ENCODE measurements at regions not wholly inside any gene's neighbourhood (a gene's known extent, or its start where the extent isn't known, plus 50 kb on each side); places are given as distances from the start of the nearest gene placed in this dataset.

DNA sequence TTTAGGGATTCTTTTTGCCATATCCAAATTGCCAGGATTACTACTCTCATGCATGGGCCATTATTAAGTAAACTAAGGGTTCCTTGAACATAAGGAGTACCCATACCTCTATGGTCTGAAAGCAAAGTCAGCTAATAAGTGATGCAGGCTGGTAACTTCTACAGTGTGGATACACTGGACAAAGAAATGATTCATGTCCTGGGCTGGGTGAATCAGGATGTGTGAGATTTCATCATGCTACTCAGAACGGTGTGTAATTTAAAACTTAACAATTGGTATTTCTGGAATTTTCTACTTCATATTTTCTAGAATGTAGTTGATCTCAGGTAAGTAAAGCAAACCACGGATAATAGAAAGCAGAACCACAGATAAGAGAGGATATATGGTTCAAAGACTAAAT, 428.8 kb downstream of the CHSY3 start:
- H3K27me3 ChIP-seq: no peaks in the 10 kb centered on the region
- H3K4me1 ChIP-seq: no peaks in the 10 kb centered on the region
- intact Hi-C loops (cut with DNase I): no loop called here
- H3K27ac ChIP-seq: no peak overlapping the region
- no peaks in the 10 kb centered on the region for H3K36me3 ChIP-seq
- H3K4me3 ChIP-seq: no peak overlapping the region
- no peak overlapping the region for H3K9ac ChIP-seq (ENCODE audit: low read depth in 2 of 2, low read length in 2 of 2)
- H3K9me3 ChIP-seq: no peaks in the 10 kb centered on the region
- no peak for DNase-seq
- TF ChIP-seq, protein P1, sequence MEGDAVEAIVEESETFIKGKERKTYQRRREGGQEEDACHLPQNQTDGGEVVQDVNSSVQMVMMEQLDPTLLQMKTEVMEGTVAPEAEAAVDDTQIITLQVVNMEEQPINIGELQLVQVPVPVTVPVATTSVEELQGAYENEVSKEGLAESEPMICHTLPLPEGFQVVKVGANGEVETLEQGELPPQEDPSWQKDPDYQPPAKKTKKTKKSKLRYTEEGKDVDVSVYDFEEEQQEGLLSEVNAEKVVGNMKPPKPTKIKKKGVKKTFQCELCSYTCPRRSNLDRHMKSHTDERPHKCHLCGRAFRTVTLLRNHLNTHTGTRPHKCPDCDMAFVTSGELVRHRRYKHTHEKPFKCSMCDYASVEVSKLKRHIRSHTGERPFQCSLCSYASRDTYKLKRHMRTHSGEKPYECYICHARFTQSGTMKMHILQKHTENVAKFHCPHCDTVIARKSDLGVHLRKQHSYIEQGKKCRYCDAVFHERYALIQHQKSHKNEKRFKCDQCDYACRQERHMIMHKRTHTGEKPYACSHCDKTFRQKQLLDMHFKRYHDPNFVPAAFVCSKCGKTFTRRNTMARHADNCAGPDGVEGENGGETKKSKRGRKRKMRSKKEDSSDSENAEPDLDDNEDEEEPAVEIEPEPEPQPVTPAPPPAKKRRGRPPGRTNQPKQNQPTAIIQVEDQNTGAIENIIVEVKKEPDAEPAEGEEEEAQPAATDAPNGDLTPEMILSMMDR (IDR thresholded peaks at IDR 0.05): no peak

DNA sequence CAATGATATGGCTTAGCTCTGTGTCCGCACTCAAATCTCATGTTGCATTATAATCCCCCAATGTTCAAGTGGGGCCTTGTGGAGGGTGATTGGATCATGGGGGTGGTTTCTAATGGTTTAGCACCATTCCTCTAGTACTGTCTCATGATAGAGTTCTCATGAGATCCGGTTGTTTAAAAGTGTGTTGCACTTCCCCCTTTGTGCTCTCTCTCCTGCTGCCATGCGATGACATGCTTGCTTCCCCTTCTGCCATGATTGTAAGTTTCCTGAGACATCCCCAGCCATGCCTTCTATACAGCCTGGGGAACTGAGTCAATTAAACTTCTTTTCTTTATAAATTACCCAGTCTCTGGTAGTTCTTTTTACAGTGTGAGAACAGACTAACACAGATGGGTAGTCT, 427.1 kb downstream of the CHSY3 start:
- Histone ChIP-seq H3K9ac (ENCODE audit: low read depth in 2 of 2, low read length in 2 of 2) (no peak overlapping the region), H3K4me1 (no peaks in the 10 kb centered on the region), H3K4me3 (no peak overlapping the region), H3K9me3 (no peaks in the 10 kb centered on the region), H3K27me3 (no peaks in the 10 kb centered on the region), H3K36me3 (no peaks in the 10 kb centered on the region), H3K27ac (no peak overlapping the region)
- no peak for DNase-seq
- TF ChIP-seq, protein P1 (IDR thresholded peaks at IDR 0.05): no peak
- intact Hi-C loops (cut with DNase I): no loop called here

DNA sequence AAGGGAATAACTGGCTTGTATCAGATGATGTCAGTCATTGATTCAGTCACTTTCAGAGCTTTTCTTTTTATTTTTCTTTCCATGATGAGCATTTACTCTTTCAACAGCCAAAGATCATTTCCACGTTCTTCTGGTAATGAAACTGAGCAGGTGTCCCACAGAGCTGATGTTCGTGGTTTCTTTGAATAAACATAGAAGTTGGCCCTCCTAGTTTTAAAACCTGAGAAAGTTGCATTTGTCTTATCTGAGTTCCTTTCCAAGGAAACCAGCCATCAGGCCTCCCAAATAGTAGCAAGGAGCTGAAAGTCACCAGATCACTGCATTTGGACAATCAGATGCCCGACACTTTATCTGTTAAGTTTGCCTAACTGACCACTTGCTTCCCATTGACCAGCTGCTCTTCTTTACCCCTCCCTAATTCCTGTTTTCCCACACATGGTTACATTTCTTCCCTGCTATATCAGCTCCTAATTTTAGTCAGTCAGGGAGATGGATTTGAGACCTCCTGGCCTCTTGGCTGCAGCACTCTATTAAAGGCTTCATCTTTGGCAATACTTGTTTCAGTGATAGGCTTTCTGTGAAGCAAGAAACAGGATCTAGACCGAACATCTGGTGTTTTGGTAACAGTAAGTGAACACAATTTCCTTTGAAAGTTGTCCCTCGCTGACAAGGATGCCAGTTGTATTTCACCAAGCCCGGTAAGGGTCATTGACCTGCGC, 420.8 kb downstream of the CHSY3 start:
- Histone ChIP-seq H3K27me3 (no peaks in the 10 kb centered on the region), H3K9ac (ENCODE audit: low read depth in 2 of 2, low read length in 2 of 2) (no peak overlapping the region)

DNA sequence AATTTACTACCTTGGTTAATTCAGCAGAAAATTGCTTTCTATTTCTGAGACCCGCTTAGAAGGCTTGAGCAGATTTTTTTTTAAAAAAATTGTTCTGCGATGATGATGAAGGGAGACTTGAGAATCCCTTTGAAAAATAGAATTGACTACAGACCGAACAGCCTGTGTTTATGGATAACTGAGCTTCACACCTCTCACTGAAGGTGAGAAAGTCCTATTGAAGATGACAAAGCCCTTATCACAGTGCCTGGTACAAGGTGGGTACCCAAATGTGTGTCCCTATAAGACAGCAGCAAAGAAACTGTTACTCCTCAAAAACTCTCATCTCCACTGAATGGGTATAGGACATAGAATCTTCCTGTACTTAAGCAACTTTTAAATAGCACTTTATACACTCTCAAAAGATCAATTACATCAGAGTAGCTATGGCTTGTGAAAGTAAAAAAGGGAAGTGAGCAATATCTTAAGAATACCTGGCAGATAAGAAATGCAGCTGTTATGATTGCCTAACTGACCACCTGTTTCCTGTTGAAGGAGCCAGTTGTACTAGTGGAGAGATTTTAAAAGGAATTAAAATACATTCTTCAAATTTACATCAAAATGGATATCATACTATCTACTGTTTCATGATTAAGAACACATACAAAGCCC, 419.7 kb downstream of the CHSY3 start:
- TF ChIP-seq, protein P1 (IDR thresholded peaks at IDR 0.05): no peak
- no peaks in the 10 kb centered on the region for H3K4me1 ChIP-seq
- H3K27me3 ChIP-seq: no peaks in the 10 kb centered on the region
- H3K9me3 ChIP-seq: no peaks in the 10 kb centered on the region
- H3K27ac ChIP-seq: no peak overlapping the region
- no peaks in the 10 kb centered on the region for H3K36me3 ChIP-seq
- H3K9ac ChIP-seq (ENCODE audit: low read depth in 2 of 2, low read length in 2 of 2): no peak overlapping the region
- H3K4me3 ChIP-seq: no peak overlapping the region
- intact Hi-C loops (cut with DNase I): no loop called here
- no peak for DNase-seq

More for the DNA sequence above, 420.8 kb downstream of the CHSY3 start:
- H3K4me3 ChIP-seq: no peak overlapping the region
- intact Hi-C loops (cut with DNase I): no loop called here
- TF ChIP-seq, protein P1 (IDR thresholded peaks at IDR 0.05): no peak
- H3K4me1 ChIP-seq: no peaks in the 10 kb centered on the region
- no peaks in the 10 kb centered on the region for H3K9me3 ChIP-seq
- DNase-seq: no peak
- H3K36me3 ChIP-seq: no peaks in the 10 kb centered on the region
- H3K27ac ChIP-seq: no peak overlapping the region

DNA sequence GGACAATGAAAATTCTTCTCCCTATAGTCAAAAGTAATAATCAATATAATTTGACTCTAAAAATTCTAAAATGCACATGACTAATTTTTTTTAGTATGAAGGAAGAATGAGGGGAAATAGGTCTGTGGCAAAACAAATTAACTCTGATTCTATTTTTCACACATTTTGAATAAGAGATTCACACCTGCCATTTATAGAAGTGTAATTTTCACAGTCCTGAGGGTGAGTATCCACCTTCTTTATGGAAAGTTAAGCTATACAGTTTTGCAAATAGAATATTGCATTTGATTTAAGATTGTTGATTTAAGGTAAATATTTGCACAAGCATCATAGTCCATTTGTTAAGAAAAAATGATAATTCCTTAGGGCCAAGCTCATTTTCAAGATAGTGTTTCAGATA, 417.7 kb downstream of the CHSY3 start:
- no peak overlapping the region for H3K9ac ChIP-seq (ENCODE audit: low read depth in 2 of 2, low read length in 2 of 2)
- TF ChIP-seq, protein P1 (IDR thresholded peaks at IDR 0.05): no peak
- intact Hi-C loops (cut with DNase I): no loop called here
- no peaks in the 10 kb centered on the region for H3K27me3 ChIP-seq
- no peaks in the 10 kb centered on the region for H3K9me3 ChIP-seq
- H3K27ac ChIP-seq: no peak overlapping the region
- H3K4me3 ChIP-seq: no peak overlapping the region
- DNase-seq: no peak
- no peaks in the 10 kb centered on the region for H3K4me1 ChIP-seq
- no peaks in the 10 kb centered on the region for H3K36me3 ChIP-seq

All from colonic mucosa (tissue), 4 donors.